ENCODE measurements at regions not wholly inside any gene's neighbourhood (a gene's known extent, or its start where the extent isn't known, plus 50 kb on each side); places are given as distances from the start of the nearest gene placed in this dataset.

- TF ChIP-seq CTCF (conservative IDR thresholded peaks at IDR 0.05; ENCODE audit: low read length) (no peak), EZH2phosphoT487 (IDR thresholded peaks at IDR 0.05; ENCODE audit: borderline replicate concordance) (no peak)
- H3K9me3 ChIP-seq (ENCODE audit: insufficient read depth, low read depth, low read length), result peaks cover 17% of the 10 kb centered on the region
- peaks cover 5% of the 10 kb centered on the region for H3K36me3 ChIP-seq (ENCODE audit: insufficient read depth, low read length)
- H3K4me1 ChIP-seq (ENCODE audit: insufficient read depth, low read length, poor library complexity, severe bottlenecking), result peaks cover 22% of the 10 kb centered on the region
- no peaks in the 10 kb centered on the region for H3K9me2 ChIP-seq (replicated peaks; ENCODE audit: low read depth, low read length)
- no peaks in the 10 kb centered on the region for H4K20me1 ChIP-seq (ENCODE audit: insufficient read depth, low read length, poor library complexity, severe bottlenecking)
- H3F3A ChIP-seq (ENCODE audit: low read depth), result peaks cover 17% of the 10 kb centered on the region
- peaks cover 8% of the 10 kb centered on the region for H3K27me3 ChIP-seq (ENCODE audit: insufficient read depth, low read length, poor library complexity, severe bottlenecking)
- no peaks in the 10 kb centered on the region for H3K79me2 ChIP-seq (ENCODE audit: insufficient read depth, low read length)
- no peak overlapping the region for H3K9ac ChIP-seq (ENCODE audit: low read depth, low read length, poor library complexity, severe bottlenecking)
- H2AFZ ChIP-seq (ENCODE audit: low read length), result no peak overlapping the region
- no peak overlapping the region for H3K4me3 ChIP-seq (ENCODE audit: low read length, poor library complexity, severe bottlenecking)
- no peak overlapping the region for H3K4me2 ChIP-seq (ENCODE audit: low read depth, low read length, poor library complexity, severe bottlenecking)
Measured at GRCh38 chr17:63292421-63292820, 153.7 kb downstream of the CYB561 start.

- Histone ChIP-seq H3K4me1 (ENCODE audit: insufficient read depth, low read length, poor library complexity, severe bottlenecking) (peaks cover 22% of the 10 kb centered on the region), H3K4me2 (ENCODE audit: low read depth, low read length, poor library complexity, severe bottlenecking) (no peak overlapping the region), H3K36me3 (ENCODE audit: insufficient read depth, low read length) (peaks cover 5% of the 10 kb centered on the region), H4K20me1 (ENCODE audit: insufficient read depth, low read length, poor library complexity, severe bottlenecking) (no peaks in the 10 kb centered on the region), H3K27me3 (ENCODE audit: insufficient read depth, low read length, poor library complexity, severe bottlenecking) (peaks cover 8% of the 10 kb centered on the region), H2AFZ (ENCODE audit: low read length) (no peak overlapping the region), H3K9me3 (ENCODE audit: insufficient read depth, low read depth, low read length) (peaks cover 28% of the 10 kb centered on the region), H3K79me2 (ENCODE audit: insufficient read depth, low read length) (no peaks in the 10 kb centered on the region), H3K9me2 (replicated peaks; ENCODE audit: low read depth, low read length) (no peaks in the 10 kb centered on the region), H3K9ac (ENCODE audit: low read depth, low read length, poor library complexity, severe bottlenecking) (no peak overlapping the region), H3F3A (ENCODE audit: low read depth) (peaks cover 17% of the 10 kb centered on the region), H3K4me3 (ENCODE audit: low read length, poor library complexity, severe bottlenecking) (no peak overlapping the region)
- no peak for TF ChIP-seq EZH2phosphoT487 (IDR thresholded peaks at IDR 0.05; ENCODE audit: borderline replicate concordance)
- TF ChIP-seq CTCF (conservative IDR thresholded peaks at IDR 0.05; ENCODE audit: low read length), result no peak
Measured at GRCh38 chr17:63293323-63294075, 152.6 kb downstream of the CYB561 start.

- Histone ChIP-seq H3K36me3 (ENCODE audit: insufficient read depth, low read length) (peaks cover 5% of the 10 kb centered on the region), H4K20me1 (ENCODE audit: insufficient read depth, low read length, poor library complexity, severe bottlenecking) (no peaks in the 10 kb centered on the region), H3K4me2 (ENCODE audit: low read depth, low read length, poor library complexity, severe bottlenecking) (no peak overlapping the region), H3K79me2 (ENCODE audit: insufficient read depth, low read length) (no peaks in the 10 kb centered on the region), H3K4me1 (ENCODE audit: insufficient read depth, low read length, poor library complexity, severe bottlenecking) (peaks cover 22% of the 10 kb centered on the region), H2AFZ (ENCODE audit: low read length) (no peak overlapping the region), H3K9me3 (ENCODE audit: insufficient read depth, low read depth, low read length) (peaks cover 31% of the 10 kb centered on the region), H3K4me3 (ENCODE audit: low read length, poor library complexity, severe bottlenecking) (no peak overlapping the region), H3F3A (ENCODE audit: low read depth) (peaks cover 17% of the 10 kb centered on the region), H3K9ac (ENCODE audit: low read depth, low read length, poor library complexity, severe bottlenecking) (no peak overlapping the region), H3K9me2 (replicated peaks; ENCODE audit: low read depth, low read length) (no peaks in the 10 kb centered on the region), H3K27me3 (ENCODE audit: insufficient read depth, low read length, poor library complexity, severe bottlenecking) (peaks cover 8% of the 10 kb centered on the region)
- TF ChIP-seq EZH2phosphoT487 (IDR thresholded peaks at IDR 0.05; ENCODE audit: borderline replicate concordance) (no peak), CTCF (conservative IDR thresholded peaks at IDR 0.05; ENCODE audit: low read length) (no peak)
Measured at GRCh38 chr17:63294776-63295175, 151.3 kb downstream of the CYB561 start.
